SK-N-SH treated with all-trans-retinoic acid at 6 μM for 48 hours (cell line): ENCODE measurements at regions not wholly inside any gene's neighbourhood (a gene's known extent, or its start where the extent isn't known, plus 50 kb on each side); places are given as distances from the start of the nearest gene placed in this dataset.

Experiments
- ATAC-seq: fragments of 200-7000 bp; cut with Tn5 transposase; 3 replicates; pipeline ENCODE4 v1.9.1; 2020; ENCODE audit warnings: mild to moderate bottlenecking, moderate library complexity
- ARNTL ChIP-seq: fragments of 450-650 bp; formaldehyde crosslinking; IDR thresholded peaks from 2 replicates; pipeline ENCODE4 v1.5.0; 2020; ENCODE audit warnings: low read depth, mild to moderate bottlenecking, moderate library complexity, borderline replicate concordance
- BACH2 ChIP-seq: fragments of 250-450 bp; sonication (Bioruptor Pico); IDR thresholded peaks from 2 replicates; pipeline ENCODE4 v1.9.0; 2021; ENCODE audit warnings: mild to moderate bottlenecking, borderline replicate concordance
- CSDC2 ChIP-seq: fragments of 250-450 bp; sonication (Bioruptor Pico); IDR thresholded peaks from 2 replicates; pipeline ENCODE4 v1.5.0; 2020; ENCODE audit warnings: mild to moderate bottlenecking, moderate library complexity
- ESRRG ChIP-seq: fragments of 250-450 bp; sonication (Bioruptor Pico); IDR thresholded peaks from 2 replicates; pipeline ENCODE4 v1.6.1; 2021; ENCODE audit warnings: mild to moderate bottlenecking
- GLIS3 ChIP-seq: fragments of 250-450 bp; sonication (Bioruptor Pico); IDR thresholded peaks from 2 replicates; pipeline ENCODE4 v1.5.0; 2020; ENCODE audit warnings: mild to moderate bottlenecking, moderate library complexity
- ISL1 ChIP-seq: fragments of 250-450 bp; sonication (Bioruptor Pico); IDR thresholded peaks from 2 replicates; pipeline ENCODE4 v2.1.2; 2022; ENCODE audit warnings: mild to moderate bottlenecking, moderate library complexity
- PPARA ChIP-seq: fragments of 250-450 bp; sonication (Bioruptor Pico); IDR thresholded peaks from 2 replicates; pipeline ENCODE4 v1.5.0; 2020; ENCODE audit warnings: mild to moderate bottlenecking, borderline replicate concordance
- RARB ChIP-seq: fragments of 250-450 bp; sonication (Bioruptor Pico); IDR thresholded peaks from 2 replicates; pipeline ENCODE4 v1.8.0; 2021; ENCODE audit warnings: mild to moderate bottlenecking, moderate library complexity
- SNAI2 ChIP-seq: fragments of 250-450 bp; sonication (Bioruptor Pico); IDR thresholded peaks from 2 replicates; pipeline ENCODE4 v1.5.0; 2020; ENCODE audit warnings: mild to moderate bottlenecking, moderate library complexity
- TCF4 ChIP-seq: fragments of 250-450 bp; sonication (Bioruptor Pico); IDR thresholded peaks from 2 replicates; pipeline ENCODE4 v1.8.0; 2021; ENCODE audit warnings: mild to moderate bottlenecking, moderate library complexity, borderline replicate concordance
- TOX ChIP-seq: fragments of 250-450 bp; sonication (Bioruptor Pico); IDR thresholded peaks from 2 replicates; pipeline ENCODE4 v1.8.0; 2021; ENCODE audit warnings: mild to moderate bottlenecking, moderate library complexity, borderline replicate concordance
- TSHZ2 ChIP-seq: fragments of 250-450 bp; sonication (Bioruptor Pico); IDR thresholded peaks from 2 replicates; pipeline ENCODE4 v1.5.0; 2020; ENCODE audit warnings: mild to moderate bottlenecking, moderate library complexity
- ZC3H10 ChIP-seq: fragments of 250-450 bp; sonication (Bioruptor Pico); IDR thresholded peaks from 2 replicates; pipeline ENCODE4 v1.5.1; 2021; ENCODE audit warnings: mild to moderate bottlenecking, moderate library complexity
- ZFP3 ChIP-seq: fragments of 250-450 bp; sonication (Bioruptor Pico); IDR thresholded peaks from 2 replicates; pipeline ENCODE4 v1.5.0; 2020; ENCODE audit warnings: mild to moderate bottlenecking, moderate library complexity
- ZFP30 ChIP-seq: fragments of 450-650 bp; formaldehyde crosslinking; IDR thresholded peaks from 2 replicates; pipeline ENCODE4 v1.5.0; 2022; ENCODE audit warnings: mild to moderate bottlenecking, moderate library complexity
- ZNF565 ChIP-seq: fragments of 450-650 bp; formaldehyde crosslinking; conservative IDR thresholded peaks from 2 replicates; pipeline ENCODE4 v1.5.0; 2020; ENCODE audit warnings: low read depth, mild to moderate bottlenecking, moderate library complexity
- ZNF70 ChIP-seq: fragments of 450-650 bp; formaldehyde crosslinking; IDR thresholded peaks from 2 replicates; pipeline ENCODE4 v1.5.0; 2020; ENCODE audit warnings: mild to moderate bottlenecking, moderate library complexity
- ZNF8 ChIP-seq: fragments of 450-650 bp; formaldehyde crosslinking; IDR thresholded peaks from 2 replicates; pipeline ENCODE4 v1.5.0; 2020; ENCODE audit warnings: mild to moderate bottlenecking, moderate library complexity
- TF ChIP-seq, protein P1 (sequence below): fragments of 250-450 bp; sonication (Bioruptor Pico); IDR thresholded peaks from 2 replicates; pipeline ENCODE4 v1.8.0; 2020; ENCODE audit warnings: mild to moderate bottlenecking, moderate library complexity, borderline replicate concordance
- TF ChIP-seq, protein P2 (sequence below): fragments of 250-450 bp; sonication (Bioruptor Pico); IDR thresholded peaks from 2 replicates; pipeline ENCODE4 v1.5.1; 2020; ENCODE audit warnings: low read depth, mild to moderate bottlenecking, moderate library complexity

DNA sequence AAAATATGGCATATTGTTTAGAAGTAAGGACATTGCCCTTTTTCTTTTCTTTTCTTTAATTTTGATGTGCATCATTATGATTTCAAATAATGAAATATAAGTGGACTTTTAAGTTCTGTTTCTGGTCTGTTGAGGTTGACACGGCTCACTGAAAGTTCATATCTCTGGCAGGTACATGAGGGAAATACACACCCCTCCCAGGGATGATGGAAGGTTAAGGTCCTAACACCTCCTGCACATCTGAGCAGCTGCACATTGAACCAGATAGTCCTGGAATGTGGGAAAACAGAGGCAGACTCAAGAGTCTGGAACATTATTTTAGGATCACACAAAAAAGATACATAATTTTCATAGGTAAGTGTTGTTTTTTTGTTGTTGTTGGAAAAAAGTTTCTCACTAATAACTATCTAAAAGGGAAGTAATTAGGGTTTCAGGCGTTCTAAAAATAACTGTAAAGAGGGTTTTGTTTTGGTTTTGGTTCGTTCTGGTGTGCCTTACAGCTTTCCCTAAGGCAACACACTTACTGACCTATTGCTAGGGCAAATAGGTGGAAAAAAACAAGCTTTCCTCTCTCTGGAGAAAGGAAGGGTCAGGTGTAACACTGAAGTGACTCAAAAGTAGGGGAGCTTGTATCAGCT, 201.2 kb upstream of the PRKCQ start (continued):
- TF ChIP-seq TSHZ2 (CRISPR knock-in tag) = no peak
- TF ChIP-seq ESRRG (CRISPR knock-in tag) = no peak
- TF ChIP-seq, all 23 proteins: peak for 0

DNA sequence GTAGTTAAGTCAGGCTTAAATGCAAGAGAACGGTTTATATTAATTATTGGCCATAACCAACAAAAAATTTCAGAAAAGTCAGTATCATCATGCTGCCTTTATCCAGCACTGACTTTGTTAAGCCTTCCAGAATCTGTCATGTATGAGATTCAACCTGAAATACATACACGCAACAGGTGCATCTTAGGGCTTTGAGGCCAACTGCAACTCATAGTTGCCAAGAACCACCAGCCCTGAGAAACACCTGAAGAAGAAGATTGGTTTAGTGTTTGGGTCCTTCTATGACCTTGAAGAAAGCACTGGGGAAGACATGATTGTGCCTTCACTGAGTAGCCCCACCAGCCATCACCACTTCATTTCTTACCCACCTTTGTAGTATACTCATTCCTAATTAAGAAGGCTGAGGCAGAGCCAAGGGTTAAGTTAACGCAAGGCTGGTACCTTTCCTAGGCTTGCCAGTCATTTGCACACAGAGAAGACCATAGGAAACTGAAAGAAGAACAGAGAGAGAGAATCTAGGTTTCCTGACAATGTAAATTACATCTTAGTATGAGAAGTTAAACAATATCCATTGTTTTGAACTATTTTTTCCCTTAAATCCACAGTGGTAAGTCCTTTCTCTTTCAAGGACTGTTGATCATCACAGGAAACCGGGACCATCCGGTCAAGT, 200.1 kb upstream of the PRKCQ start:
- no peak for ATAC-seq
- TF ChIP-seq SNAI2 (CRISPR knock-in tag) (no peak), ARNTL (CRISPR knock-in tag) (no peak), ESRRG (CRISPR knock-in tag) (no peak), ZNF8 (CRISPR knock-in tag) (no peak)

DNA sequence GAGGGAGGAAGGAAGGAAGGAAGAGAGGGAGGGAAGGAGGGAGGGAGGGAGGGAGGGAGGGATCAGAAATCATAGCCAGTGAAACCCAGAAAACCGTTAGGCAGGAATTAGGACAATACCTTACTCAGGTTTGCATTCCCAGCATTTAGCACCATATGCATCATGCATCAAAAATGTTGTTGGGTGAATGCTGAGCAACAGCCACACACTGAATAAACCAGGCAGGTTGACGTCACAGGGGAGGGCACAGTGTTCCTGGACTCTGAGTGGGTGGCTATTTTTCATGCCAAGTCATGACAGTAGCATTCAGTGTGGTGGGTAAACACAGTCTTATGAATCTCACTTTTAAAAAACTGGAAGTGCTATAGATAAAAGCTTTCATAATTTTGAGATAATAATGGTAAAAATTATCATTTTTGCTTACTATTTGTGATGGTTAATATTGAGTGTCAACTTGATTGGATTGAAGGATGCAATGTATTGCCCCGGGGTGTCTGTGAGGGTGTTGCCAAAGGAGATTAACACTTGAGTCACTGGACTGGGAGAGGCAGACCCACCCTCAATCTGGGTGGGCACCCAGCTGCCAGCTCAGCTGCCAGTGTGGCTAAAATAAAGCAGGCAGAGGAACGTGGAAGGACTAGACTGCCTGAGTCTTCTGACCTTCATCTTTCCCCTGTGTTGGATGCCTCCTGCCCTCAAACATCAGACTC, 199.1 kb upstream of the PRKCQ start:
- peak; percentile 94 for ATAC-seq
- TF ChIP-seq RARB = no peak
- no peak for TF ChIP-seq TCF4 (CRISPR knock-in tag)
- no peak for TF ChIP-seq BACH2 (CRISPR knock-in tag)
- TF ChIP-seq, protein P1, sequence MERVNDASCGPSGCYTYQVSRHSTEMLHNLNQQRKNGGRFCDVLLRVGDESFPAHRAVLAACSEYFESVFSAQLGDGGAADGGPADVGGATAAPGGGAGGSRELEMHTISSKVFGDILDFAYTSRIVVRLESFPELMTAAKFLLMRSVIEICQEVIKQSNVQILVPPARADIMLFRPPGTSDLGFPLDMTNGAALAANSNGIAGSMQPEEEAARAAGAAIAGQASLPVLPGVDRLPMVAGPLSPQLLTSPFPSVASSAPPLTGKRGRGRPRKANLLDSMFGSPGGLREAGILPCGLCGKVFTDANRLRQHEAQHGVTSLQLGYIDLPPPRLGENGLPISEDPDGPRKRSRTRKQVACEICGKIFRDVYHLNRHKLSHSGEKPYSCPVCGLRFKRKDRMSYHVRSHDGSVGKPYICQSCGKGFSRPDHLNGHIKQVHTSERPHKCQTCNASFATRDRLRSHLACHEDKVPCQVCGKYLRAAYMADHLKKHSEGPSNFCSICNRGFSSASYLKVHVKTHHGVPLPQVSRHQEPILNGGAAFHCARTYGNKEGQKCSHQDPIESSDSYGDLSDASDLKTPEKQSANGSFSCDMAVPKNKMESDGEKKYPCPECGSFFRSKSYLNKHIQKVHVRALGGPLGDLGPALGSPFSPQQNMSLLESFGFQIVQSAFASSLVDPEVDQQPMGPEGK = no peak
- TF ChIP-seq GLIS3 = no peak
- no peak for TF ChIP-seq ISL1 (CRISPR knock-in tag)
- TF ChIP-seq TOX (CRISPR knock-in tag) = no peak

GRCh38 chr10:6776170-6776569, 196.1 kb upstream of the PRKCQ start:
- TF ChIP-seq ZNF565 (CRISPR knock-in tag) = no peak
- TF ChIP-seq GLIS3 = no peak
- TF ChIP-seq ARNTL (CRISPR knock-in tag) = no peak
- no peak for TF ChIP-seq ZFP30 (CRISPR knock-in tag)
- TF ChIP-seq PPARA (CRISPR knock-in tag) = no peak
- no peak for TF ChIP-seq ZC3H10
- no peak for TF ChIP-seq CSDC2 (CRISPR knock-in tag)
- TF ChIP-seq, protein P2, sequence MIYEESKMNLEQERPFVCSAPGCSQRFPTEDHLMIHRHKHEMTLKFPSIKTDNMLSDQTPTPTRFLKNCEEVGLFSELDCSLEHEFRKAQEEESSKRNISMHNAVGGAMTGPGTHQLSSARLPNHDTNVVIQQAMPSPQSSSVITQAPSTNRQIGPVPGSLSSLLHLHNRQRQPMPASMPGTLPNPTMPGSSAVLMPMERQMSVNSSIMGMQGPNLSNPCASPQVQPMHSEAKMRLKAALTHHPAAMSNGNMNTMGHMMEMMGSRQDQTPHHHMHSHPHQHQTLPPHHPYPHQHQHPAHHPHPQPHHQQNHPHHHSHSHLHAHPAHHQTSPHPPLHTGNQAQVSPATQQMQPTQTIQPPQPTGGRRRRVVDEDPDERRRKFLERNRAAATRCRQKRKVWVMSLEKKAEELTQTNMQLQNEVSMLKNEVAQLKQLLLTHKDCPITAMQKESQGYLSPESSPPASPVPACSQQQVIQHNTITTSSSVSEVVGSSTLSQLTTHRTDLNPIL = no peak
- no peak for TF ChIP-seq TSHZ2 (CRISPR knock-in tag)
- TF ChIP-seq RARB = no peak
- TF ChIP-seq ZFP3 (CRISPR knock-in tag) = no peak
- no peak for TF ChIP-seq TOX (CRISPR knock-in tag)
- no peak for TF ChIP-seq ISL1 (CRISPR knock-in tag)
- no peak for TF ChIP-seq ZNF70 (CRISPR knock-in tag)
- no peak for ATAC-seq
